Kasumi-1 (cell line): ENCODE measurements at regions not wholly inside any gene's neighbourhood (a gene's known extent, or its start where the extent isn't known, plus 50 kb on each side); places are given as distances from the start of the nearest gene placed in this dataset.

Experiments used
- DNase-seq, 2 experiments: peaks; one replicate each; lab custom pipeline; 2025; lab: John Stamatoyannopoulos, UW

DNA sequence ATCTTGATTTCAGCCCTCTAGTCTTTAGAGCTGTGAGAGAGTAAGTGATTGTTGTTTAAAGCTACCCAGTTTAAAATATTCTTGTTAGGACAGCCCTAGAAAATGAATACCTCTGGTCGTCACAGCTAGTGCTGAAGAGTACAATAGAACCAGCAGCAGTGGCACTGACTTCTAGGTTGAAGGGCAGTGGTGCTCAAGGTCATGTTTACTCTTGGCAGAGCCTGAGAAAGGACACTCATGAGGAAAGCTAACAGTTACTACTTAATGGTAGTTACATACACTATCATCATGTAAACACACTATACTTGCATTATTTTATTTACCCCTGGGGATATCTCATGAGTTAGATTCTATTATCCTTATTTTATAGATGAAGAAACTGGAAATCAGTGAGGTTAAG lies 323.0 kb downstream of the SH2D4B start:
- DNase-seq: no peak

DNA sequence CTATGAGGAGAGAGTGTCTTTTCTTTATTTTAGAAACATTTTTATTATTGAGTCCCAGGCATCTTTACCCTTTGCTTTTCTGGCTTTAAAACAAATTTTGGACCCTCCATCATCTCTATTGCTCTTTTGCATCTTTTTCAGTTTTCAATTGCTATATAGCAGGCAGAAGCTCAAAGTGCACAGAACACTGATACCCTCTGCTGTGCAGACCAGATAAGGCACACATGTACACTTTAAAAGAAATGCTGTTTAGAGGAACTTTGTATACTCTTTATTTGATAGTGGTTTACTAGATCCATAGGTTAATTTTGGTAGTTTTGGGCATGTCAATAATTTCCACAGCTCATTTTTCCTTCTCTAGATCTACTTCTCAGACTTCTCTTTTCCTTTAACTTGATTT lies 324.2 kb downstream of the SH2D4B start:
- DNase-seq: no peak

DNA sequence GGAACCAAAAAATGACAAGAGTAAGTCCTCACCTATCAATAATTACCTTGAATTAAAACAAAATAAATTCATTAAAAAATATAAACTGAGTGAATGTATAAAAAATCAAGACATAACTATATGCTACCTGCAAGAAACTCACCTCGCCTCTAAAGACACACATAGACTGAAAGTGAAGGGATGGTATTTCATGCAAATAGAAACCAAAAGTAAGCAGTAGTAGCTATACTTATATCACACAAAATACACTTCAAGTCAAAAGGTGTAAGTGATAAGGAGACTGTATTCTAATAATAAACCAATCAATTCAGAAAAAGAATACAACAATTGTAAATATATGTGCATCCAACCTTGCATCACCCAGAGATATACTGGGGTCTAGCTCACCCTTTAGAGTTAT lies 332.6 kb downstream of the SH2D4B start:
- DNase-seq: no peak

DNA sequence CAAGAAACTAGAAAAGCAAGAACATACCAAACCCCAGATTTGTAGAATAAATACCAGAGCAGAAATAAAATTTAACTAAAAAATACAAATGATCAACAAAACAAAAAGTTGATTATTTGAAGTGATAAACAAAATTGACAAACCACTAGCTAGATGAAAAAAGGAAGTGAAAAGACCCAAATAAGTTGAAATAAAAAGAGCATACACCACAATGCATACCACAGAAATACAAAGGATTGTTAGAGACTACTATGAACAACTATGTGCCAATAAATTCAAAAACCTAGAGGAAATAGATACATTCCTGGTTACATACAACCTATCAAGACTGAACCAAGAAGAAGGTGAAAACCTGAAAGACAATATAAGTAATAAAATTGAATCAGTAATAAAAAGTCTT lies 333.4 kb downstream of the SH2D4B start:
- no peak for DNase-seq

DNA sequence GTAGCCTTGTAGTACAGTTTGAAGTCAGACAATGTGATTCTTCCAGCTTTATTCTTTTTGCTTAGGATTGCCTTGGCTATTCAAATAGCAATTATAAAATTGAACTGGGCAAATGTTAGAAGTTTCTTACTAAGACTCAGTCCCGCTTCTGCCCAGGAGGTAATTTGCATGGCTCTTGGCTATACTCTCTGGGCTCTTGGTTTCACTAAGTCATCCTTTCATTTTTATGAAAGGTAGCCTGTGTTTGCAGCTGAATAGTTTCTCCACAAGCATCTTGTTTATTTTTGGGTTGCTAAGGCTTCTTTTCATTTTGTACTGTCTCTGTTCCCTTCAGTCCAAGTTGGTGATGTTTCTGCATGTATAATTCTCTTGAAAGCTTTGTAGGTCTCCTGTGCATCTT lies 340.6 kb downstream of the SH2D4B start:
- DNase-seq: no peak

DNA sequence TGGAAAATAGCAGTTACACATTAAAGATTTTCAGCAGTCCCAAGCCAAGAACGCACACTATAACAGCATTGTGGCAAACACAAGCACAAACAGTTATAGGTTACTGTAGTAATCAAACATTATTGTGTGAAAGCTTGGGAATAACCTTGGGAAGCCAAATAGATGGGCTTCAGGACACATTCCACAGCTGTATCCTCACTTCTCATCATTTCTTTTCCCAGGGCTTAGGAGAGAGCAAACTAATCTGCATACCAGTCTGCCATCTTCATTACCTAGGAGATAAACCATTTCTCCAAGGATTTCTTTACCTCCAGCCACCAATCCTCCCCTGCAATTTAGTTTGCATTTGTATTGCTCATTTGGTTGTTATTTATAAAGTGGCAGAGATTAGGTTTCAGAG lies 352.4 kb downstream of the SH2D4B start:
- no peak for DNase-seq

DNA sequence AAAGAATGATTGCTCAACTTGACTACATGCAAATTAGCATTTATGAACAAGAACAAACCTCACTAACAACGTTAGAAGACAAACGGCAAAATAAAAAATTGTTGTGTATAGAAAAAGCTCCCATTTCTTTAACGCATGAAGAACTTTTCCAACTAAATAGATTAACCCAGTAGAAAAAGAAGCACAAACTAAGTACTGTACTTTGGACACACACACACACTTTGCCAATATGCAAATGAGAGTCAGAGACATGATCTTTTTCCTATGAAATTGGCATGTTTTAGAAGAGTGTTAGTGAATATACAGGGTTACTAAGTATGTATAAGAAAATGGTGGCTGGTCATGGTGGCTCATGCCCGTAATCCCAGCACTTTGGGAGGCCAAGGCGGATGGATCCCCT lies 355.6 kb downstream of the SH2D4B start:
- no peak for DNase-seq

DNA sequence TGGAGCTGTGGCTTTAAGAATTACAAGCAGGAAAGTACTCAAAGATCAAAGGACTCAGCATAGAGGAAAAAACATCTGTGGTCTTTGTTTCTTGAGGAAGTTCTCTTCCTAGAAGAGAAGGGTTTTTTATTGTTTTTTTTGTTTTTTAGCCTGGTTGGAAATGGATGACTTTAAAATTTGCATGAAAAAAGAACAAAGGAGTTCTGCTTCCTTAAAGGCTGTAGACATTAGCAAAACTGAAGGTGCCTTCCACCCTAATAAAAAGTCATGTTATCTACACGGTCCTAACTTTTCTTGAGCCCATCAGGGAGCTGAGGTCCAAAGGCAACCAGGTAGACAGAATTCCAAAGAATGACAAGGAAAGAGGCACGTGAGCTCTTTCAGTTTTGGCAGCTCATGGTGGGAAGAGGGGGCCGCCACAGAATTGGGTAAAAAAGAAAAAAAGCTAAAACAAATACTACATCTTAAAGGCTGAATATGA lies 356.6 kb downstream of the SH2D4B start:
- no peak for DNase-seq

DNA sequence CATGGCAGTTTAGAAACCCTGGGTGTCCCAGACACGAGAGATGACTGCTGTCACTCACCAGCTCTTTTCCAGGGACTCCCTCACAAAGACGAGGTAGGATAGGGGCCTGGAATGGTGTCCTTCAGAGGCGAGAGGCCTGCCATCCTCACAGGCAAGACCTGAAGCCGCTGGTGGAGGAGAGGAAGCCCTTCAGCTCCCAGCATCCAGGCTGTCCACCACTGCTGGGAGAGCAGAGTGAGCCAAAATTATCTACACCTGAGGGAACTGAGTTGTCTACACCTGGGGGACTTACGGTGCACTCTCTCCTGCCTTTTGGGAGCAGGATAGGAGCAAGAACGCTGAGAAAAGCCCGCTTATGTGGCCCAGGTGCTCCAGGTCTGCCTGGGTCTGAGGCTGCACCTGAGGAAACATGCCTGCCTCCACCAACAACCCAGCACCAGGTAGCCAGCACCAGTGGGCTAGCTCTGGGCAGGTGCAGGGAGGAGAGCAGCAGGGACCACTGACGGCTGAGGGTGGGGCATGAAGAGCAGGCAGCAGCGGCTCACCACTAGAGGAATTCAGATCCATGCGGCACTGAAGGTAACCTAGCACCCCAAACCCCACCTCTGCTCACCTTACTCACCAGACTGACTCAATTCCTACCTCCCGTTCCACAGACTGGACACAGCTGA lies 357.2 kb downstream of the SH2D4B start:
- no peak for DNase-seq

DNA sequence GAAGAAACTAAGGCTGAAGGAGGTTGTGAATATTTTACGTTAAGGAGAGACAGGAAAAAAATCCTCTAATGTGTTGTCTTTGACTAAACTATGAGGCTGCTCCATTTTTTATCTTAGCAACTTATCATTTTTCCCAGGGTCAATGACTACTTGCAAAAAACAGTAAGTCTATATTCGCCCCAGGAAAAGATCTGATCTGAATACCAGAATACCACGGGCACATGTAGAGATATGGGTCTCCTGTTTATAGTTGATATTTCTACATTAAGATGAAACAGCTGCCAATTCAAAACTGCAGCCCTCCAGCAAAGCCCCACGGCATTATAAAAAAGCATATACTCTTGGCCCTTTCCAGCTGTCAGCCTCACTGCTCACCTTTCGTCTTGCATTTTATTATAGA lies 358.4 kb downstream of the SH2D4B start:
- DNase-seq: no peak

DNA sequence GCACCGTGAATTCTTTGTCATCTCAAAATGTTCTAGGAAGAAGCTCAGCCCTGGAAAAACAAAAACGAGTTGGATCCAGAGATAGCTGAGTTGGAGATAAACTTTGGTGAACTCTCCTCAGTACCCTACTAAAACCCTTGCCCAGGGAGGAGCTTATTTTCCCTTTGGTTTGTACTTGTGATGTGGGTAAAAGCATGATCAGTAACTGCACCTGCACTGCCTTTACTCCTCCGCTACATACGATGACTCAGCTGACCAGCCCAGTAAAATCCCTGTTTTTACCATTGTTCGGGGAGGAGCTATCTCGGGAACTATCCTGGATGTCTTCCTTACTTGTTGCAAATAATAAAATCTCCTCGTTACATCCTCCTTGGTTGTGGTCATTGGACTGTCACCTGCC lies 359.3 kb downstream of the SH2D4B start:
- no peak for DNase-seq

DNA sequence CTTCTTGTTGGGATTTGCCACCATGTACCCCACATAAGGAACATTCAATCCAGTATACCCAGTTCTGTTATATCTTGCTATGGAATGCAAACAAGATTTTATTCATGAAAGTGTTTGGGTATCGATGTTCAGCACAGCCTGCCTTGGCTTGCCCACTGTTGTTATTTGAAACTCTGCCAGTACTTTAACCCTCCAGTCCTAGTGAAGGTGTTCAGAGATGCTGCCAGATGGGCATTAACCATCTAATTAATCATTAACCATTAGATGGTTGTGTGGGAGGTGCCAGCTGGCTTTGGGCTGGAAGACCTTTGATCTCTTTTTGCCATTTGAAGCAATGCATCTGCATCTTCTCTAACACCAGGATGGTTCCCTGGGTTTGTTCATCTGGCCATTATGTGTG lies 363.0 kb downstream of the SH2D4B start:
- no peak for DNase-seq

DNA sequence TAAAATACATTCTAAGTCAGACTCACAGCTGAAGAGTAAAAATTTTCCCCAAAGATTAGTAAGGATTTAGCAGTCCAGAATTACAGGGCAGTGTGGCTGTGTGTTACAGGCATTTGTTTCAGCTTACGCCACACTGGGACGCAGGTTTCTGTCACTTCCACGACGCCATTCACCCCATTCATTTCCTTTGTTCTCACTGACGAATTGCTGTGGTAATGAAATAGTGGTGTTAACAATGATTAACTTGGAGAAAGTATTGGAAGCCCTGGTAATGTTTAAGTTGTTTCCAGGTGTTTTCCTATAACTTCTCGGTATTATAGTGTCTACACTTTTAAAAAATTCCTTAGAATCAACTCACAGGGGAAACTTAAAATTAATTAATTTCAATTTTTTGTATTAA lies 370.9 kb downstream of the SH2D4B start:
- no peak for DNase-seq

DNA sequence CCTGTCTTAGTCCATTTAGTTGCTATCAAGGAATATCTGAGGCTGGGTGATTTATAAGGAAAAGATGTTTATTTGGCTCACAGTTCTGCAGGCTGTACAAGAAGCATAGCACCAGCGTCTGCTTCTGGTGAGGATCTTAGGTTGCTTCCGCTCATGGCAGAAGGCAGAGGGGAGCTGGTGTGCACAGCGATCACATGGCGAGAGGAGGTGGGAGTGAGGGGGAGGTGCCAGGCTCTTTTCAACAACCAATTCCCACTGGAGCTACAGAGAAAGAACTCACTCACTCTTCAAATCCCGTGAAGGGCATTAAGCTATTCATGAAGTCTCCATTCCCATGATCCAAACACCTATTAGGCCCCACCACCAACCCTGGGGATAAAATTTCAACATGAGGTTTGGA lies 371.6 kb downstream of the SH2D4B start:
- DNase-seq: no peak

DNA sequence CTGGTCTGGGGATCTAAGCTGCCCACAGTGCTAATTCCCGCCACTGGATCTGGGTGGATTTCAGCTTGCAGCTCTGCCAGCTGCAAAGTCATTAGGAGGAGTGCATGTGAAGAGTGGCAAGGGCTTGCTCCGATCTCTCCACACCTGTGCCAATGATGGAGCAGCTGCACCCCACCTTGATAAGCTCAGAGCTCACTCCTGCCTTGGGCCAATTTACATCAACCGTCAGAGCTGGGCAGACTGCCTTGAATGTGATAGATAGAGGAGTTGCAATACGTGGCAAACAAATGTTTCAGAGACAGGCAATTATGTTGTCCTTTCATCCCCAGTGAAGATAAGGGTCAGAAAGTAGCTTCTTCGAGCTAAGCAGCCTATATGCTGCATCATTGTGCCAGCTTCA lies 379.9 kb downstream of the SH2D4B start:
- no peak for DNase-seq

DNA sequence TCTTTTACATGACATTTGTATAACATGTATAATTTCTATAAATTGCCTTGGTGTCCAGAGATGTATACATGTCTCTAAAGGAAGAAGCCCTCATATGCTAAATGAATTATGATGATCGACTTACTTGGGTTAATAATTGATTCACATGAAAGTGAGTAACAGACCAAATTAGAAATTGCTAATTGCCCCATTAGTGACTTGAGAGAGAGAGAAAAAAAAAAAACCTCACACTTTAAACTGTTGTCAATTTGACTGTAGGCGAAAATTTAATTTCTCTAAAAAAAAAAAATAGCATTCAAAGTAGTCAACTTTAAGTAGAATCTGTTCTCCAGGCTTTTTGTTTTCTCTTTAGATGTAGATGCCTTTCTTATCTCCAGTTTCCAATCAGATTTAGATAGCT lies 383.3 kb downstream of the SH2D4B start:
- DNase-seq: no peak

DNA sequence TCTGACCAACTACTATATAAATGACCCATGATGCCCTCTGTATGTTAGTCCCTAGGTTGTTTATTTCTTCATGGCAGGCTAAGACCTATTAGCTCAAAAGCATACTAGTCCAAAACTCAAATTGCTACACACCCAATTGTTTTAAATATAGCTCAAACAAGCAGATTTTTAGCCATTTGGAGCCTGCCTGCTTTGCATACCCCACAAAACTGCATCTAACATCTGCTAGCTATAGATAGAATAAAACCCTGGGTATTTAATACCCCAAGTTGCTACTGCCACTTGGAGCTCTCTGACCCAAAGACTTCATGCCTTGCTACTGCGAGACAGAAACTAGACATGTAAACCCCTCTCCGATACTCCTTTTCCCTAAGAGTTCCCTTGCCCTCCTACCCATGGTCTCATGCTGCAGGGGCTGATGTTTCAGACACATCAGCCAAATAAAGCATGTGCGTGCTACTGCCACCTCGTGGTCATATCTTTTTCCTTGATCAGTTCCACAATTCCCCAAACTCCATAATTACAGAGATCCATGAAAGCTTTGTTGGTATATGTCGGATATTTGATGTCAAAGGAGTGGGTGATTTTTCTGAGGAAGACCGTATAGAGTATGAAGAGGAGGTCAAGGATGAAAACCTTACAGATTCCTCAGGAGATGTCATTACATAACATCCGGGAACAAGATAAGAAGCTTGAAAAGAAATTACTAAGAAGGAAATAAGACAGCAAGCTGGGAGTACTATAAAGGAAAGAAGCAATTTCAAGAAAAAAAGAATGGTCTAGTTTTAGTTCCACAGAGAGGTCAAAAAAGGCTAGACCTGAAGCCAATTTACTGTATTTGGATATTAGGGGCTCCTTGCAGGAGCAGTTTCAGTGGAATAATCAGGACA lies 386.6 kb downstream of the SH2D4B start:
- peak; percentile 18 to 68 for DNase-seq

DNA sequence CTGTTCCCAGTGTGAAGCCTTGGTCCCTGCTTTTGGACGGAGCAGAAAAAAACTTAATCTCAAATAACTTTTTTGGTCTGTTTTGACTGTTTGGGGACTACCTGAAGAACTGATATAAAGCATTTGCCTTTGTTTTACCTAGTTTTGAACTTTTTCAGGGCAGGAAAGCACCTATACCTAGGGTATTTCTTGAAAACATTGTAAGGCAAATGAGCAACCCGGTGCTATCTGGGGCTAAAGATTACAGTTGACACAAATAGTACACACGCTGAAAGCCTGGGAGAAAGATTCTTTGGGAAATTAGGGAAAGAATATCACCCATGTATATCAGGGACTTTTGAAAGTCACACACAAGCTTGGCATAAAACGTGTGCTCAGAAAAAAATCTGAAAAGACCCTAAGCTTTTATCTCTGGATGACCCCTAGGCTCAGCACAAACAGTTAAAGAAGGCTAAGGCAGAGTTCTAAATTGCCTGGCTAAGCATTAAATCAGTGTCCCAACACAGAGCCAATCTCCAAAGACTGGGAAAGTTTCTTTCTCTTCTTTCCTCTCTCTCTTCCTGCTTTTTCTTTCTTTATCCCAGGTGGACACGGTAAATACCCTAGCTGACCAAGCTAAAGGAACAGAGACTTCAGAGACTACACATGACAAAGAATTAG lies 389.8 kb downstream of the SH2D4B start:
- no peak for DNase-seq

DNA sequence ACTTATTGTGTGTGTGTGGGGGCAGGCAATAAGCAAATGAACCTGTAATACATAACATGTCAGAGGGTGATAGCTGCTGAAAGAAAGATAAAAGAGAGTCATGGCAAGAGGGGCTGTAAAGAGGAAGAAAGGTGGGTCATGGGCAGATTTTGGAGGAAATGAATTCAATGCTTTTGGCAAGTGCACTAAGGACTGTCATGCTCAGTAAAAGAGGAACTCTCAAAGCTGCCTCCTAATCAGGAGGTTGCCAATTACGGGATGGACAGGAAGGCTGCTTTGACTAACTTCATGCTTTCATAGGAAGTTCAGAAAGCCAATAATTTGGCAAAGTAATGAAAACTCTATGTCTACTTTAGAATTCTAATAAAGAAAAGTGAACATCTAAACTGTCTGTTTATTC lies 401.2 kb downstream of the SH2D4B start:
- DNase-seq: peak in 1 of 2 experiments; percentile 5

DNA sequence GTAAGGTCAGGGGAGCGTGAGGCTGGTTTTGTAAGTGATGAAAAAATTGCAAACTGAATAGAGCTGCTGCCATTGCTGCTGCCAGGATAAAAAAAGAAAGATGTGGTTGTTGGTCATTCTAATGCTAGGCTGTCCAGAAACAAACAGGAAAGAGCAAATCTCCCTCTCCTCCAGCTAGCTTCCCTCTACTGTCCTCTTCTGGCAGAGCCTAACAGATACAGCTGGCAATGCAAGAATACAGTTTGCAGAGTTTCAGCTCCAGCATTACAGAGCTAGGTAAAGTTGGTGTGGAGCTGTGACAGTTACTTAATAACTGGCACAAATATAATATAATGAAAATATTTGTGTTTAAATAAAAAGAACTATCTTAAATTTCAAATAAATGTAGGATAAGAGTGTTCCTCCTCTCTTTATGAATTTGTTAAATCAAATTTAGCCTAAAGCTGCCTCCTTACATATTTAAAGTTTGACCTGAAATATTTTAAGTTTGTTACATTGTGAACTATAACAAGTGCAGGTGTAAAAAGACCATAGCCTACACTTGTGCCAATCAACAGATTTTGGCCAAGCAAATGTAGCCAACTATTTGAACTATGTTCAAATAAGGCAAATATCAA lies 407.7 kb downstream of the SH2D4B start:
- DNase-seq: no peak

DNA sequence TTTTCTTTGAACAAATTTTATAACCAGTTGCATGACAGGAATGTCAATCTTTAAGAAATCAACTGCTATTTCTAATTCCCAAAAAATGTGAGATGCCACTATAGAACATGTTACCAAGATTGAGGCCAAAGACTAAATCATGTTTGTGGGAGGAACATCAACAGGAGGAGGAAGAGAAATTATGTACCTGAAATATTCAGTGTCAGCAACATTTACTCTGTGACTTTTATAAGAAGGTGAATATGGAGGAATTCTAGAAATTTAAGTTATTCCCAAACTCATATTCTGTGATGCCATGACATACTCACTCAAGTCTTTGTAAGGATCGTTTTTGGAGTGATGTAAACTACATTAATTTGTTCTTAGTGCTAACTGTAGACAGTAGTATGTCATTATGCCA lies 408.4 kb downstream of the SH2D4B start:
- no peak for DNase-seq

DNA sequence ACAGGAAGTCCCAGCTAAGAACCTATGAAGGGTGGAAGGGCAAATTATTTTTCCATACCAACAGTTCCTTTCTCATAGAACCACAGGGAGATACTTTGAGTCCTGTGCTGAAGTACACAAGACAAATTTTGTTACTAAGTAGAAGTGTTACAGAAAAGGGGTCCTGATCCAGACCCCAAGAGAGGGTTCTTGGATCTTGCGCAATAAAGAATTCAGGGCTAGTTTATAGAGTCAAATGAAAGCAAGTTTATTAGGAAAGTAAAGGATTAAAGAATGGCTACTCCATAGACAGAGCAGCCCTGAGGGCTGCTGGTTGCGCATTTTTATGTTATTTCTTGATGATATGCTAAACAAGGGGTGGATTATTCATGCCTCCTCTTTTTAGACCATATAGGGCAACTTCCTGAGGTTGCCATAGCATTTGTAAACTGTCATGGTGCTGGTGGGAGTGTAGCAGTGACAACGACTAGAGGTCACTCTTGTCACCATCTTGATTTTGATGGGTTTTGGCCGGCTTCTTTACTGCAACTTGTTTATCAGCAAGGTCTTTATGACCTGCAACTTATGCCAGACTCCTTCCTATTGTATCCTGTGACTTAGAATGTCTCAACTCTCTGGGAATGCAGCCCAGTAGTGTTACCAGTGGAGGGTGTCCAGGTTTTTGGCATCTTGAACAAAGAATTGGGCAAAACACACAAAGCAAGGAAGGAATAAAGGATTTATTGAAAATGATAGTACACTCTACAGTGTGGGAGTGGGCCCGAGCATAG lies 409.4 kb downstream of the SH2D4B start:
- no peak for DNase-seq
